NOMO-1 treated with dmso at 0.1 percent for 144 hours (cell line): ENCODE measurements at regions not wholly inside any gene's neighbourhood (a gene's known extent, or its start where the extent isn't known, plus 50 kb on each side); places are given as distances from the start of the nearest gene placed in this dataset.
"Not testable (repeated sequence)": the region's sequence is repeated elsewhere in the genome, so short reads cannot be mapped to it uniquely, and the experiment has no call there.

Source experiments
- DNase-seq: peaks from one replicate; lab custom pipeline; 2025; ENCODE audit not compliant: unreplicated experiment; lab: John Stamatoyannopoulos, UW

DNA sequence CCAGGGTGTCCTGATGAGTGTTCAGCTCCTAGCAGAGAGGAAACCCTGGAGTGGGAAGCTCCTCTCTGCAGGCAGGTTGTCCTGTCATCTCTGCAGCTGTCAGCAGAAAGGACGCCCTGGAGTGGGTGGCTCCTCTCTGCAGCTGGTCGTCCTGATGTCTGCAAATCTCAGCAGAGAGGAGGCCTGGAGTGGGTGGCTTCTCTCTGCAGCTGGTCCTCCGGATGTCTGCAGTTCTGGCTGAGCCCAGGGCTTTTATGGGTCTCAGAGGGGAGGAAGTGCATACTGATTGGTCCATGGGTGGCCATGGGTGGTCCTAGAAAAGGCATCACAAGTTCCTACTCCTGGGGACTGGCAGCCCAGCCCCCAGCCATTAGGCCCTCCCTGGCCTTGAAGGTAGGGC, 102.6 kb upstream of the BNIP2 start:
- no peak for DNase-seq

DNA sequence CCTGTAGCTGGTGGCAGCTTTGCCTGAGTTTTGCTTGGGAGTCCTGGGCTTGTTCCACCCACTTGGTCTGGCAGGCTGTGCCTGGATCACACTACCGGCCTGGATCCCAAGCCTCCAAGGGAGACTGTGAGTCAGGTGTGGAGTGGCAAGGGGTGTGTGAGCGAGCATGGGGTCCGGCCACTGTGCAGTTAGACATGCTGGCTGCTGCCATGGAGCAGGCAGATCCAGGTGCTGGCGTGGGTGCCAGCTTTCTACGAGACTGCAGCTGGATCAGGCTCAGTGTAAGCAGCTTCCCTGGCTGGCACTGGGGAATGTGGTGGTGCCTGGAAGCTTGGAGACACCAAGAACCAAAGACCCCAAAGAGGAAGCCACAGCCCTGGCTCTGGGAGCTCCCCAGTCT, 102.0 kb upstream of the BNIP2 start:
- no peak for DNase-seq

DNA sequence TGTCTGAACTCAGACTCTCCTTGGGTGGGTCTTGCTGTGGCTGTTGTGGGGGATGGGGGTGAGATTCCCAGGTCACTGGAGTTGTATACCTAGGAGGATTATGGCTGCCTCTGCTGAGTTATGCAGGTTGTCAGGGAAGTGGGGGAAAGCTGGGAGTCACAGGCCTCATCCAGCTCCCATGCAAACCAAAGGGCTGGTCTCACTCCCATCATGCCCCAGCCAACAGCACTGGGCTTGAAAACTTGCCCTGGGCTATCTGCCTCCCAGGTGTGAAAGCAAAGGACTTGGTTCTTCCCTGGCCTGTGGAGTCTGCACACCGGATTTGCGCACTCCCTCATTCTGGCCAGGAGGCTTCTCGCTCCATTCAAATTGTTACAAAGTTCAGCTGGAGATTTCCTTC, 97.3 kb upstream of the BNIP2 start:
- not testable (repeated sequence) for DNase-seq

DNA sequence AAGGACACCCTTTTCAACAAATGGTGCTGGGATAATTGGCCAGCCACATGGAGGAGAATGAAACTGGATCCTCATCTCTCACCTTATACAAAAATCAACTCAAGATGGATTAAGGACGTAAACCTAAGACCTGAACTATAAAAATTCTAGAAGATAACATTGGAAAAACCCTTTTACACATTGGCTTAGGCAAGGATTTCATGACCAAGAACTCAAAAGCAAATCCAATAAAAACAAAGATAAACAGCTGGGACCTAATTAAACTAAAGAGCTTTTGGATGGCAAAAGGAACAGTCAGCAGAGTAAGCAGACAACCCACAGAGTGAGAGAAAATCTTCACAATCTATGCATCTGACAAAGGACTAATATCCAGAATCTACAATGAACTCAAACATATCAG, 96.9 kb upstream of the BNIP2 start:
- DNase-seq: not testable (repeated sequence)

DNA sequence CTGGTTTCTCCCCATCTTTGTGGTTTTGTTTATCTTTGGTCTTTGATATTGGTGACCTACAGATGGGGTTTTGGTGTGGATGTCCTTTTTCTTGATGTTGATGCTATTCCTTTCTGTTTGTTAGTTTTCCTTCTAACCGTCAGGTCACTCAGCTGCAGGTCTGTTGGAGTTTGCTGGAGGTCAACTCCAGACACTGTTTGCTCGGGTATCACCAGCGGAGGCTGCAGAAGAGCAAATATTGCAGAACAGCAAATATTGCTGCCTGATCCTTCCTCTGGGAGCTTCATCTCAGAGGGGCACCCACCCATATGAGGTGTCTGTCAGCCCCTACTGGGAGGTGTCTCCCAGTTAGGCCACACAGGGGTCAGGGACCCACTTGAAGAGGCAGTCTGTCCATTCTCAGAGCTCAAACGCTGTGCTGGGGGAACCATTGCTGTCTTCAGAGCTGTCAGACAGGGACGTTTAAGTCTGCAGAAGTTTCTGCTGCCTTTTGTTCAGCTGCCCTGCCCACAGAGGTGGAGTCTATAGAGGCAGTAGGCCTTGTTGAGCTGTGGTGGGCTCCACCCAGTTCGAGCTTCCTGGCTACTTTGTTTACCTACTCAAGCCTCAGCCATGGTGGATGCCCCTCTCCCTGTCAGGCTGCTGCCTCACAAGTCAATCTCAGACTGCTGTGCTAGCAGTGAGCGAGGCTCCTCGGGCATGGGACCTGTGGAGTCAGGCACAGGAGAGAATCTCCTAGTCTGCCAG, 94.8 kb upstream of the BNIP2 start:
- DNase-seq: not testable (repeated sequence)

DNA sequence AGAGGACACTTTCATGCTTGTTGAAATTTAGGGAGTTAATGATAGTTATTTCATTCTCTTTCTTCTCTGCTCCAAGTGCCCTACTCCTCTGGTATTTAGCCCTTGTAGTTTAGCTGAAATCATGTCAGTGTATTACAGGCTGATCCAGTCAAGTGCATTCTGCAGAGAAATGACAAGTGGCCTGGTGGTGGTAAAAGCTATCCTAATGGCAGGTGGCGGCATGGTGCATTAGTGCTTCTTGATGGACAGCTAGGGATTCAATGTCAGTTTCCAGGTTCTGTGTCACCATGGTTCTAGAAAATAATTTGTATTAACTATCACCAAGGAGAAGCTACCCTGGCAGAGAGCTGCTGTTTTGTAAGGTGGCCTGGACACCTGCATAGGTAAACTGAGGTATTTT, 90.0 kb upstream of the BNIP2 start:
- DNase-seq: no peak

DNA sequence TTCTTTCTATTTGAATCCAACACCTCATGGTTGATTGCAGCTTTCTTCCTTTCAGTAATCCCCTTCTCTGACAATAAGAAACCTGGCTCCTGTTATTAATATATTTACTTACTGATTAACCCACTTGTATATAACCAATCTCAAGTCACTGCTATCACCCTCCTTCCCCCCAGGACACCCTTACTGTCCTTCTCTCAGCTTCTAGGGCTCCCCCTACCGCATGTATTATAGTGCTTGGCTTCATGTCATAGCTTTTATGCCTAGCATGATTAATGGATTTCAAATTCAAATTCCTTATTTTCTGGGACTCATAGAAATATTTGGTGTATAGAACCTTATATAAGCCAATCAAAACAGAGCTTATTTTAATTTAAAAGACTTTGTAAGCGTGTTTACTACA, 75.7 kb upstream of the BNIP2 start:
- DNase-seq: no peak

DNA sequence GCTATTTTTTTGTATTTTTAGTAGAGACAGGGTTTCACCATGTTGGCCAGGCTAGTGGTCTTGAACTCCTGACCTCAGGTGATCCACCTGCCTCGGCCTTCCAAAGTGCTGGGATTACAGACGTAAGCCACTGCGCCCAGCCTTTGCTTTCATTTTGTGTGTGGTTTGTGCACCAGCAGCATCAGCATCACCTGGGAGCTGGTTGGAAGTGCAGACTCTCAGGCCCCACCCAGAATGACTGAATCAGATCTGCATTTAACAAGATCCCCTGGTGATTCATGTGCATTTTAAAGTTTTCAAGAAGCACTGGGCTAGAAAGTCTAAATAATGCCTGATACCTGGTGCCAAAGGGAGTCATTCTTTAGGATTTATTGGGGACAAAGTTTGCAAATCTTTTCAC, 73.4 kb upstream of the BNIP2 start:
- DNase-seq: no peak

DNA sequence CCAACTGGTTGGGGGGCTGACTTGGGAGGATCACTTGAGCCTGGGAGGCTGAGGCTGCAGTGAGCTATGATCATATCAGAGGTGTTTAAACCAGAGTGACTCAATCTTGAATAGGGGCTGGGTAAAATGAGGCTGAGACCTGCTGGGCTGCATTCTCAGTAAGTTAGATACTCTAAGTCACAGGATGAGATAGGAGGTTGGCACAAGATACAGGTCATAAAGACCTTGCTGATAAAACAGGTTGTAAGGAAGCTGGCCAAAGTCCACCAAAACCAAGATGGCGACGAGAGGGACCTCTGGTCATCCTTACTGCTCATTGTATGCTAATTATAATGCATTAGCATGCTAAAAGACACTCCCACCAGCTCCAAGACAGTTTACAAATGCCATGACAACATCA, 71.1 kb upstream of the BNIP2 start:
- DNase-seq: not testable (repeated sequence)

DNA sequence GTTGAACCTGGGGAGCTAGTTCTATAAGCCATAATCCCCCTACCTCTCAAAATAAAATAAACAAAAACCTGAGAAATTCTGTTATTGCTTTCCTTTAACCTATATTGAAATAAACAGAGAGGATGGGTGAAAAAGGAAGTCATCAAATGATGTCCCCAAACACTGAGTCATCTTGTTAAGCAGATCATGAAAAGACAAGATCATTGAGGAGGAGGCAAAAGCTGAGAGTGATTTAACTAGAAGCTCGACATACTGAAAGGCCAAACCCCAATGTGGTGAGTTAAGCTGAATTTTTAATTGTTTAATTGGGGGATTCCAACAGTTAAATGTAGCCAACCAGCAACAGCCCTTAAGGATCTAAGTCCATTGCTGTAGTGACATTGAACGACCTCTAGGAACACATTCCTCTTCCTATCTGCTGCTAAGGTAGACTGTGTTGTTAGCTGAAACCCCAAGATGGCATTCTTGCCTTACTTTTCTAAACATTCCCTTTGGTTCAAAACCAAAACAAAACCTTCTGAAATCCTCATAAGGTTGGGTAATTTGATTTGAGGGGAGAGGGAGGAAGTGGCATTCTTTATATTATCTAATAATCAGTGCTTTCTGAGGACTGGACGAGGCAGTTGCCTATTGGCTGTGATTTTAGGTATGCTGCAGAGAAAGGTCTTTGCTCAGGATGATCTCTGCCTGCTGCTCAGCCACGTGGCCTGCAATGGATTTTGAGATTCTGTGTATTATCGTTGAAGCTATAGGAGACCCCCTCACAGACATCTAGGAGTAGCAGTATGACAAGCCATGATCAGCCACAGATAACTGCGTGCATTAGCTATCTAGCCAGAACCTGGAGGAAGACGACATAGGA, 62.7 kb upstream of the BNIP2 start:
- no peak for DNase-seq

DNA sequence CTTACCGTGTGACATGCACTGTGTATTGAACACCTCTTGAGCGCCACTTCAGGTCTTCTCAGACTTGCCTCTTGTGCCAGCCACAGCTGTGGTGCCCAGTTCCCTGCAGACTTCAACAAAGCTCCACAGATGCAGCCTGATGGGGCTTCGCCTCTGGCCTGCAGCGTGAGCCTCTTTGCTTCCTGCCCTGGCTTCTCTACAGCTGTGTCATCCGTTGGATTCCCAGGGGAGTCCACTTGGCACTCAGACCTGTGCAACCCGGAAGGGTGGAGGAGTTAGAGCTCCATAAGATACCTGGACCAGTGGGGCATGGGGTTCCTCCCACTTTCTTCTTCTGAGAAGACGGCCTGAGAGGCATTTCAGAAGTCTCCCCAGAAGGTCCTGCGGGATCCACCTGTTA, 57.7 kb upstream of the BNIP2 start:
- no peak for DNase-seq

DNA sequence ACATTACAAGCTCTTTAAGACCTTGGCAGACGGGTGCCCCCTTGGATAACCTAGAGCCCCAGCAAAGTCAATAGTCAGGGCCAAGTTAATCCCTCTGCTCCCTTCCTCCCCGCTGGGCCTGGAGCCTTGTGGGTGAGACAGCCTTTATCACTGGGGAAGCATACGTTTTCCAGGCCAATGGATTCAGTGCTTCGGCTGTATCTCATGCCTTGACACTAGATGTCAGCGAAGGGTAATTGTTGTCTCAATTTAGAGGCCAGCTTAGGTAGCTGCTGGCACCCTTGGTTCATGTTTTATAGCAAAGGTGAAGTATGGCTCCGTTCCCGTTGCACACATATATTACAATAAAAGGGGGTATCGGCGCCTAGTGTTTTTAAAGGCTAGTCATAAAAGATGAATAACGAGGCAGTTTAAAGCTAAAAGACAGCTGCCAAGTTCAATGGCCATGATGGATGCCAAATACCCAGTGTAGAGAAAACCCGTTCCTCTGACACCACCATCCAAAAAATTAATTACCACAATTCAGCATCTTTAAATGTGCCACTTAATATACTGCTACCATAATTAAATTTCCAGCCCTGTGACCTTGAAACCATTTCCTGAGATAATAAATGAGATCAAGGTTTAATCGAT, 52.3 kb upstream of the BNIP2 start:
- no peak for DNase-seq

DNA sequence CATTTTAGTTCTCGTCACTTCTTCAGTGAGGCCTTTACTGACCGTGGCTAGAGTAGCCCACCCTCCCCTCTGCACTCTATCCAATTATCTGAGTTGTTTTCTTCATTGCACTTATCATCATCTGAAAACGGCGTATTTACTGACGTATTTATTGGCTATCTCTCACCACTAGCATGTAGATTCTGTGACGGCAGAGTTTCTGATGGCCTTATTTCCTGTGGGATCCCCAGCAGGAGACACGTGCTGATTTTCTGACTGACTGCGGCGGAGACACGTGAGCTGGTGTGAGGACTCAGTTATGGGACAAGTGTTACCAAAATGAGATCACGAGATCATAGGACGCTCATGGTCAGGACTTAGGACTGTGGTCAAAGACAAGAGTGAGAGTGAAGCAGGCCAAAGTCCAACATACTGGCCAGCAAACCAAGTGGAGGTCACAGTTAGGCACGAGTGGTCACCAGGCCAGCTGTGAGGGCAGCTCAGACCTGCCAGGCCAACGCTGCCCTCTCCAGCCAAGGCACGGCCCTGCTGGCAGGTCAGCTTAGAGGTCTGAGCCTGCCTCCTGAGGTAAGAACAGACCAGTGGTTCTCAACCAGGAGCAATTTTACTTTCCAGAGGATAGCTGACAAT, 50.6 kb upstream of the BNIP2 start:
- DNase-seq: no peak
